B cell (primary cell): ENCODE measurements at regions not wholly inside any gene's neighbourhood (a gene's known extent, or its start where the extent isn't known, plus 50 kb on each side); places are given as distances from the start of the nearest gene placed in this dataset.

Experiments
- CTCF ChIP-seq: fragments of 200-600 bp; IDR thresholded peaks from one replicate; pipeline ENCODE4 v1.8.0; 2022; ENCODE audit warnings: antibody characterized with exemption, mild to moderate bottlenecking
- EZH2 ChIP-seq: IDR thresholded peaks from 2 replicates; pipeline ENCODE4 v1.6.1; 2012; ENCODE audit warnings: borderline replicate concordance, low read depth, mild to moderate bottlenecking, moderate library complexity, low read length; ENCODE audit not compliant: insufficient read depth, poor library complexity, severe bottlenecking

GRCh38 chr12:93252221-93252620, 125.5 kb upstream of the NUDT4 start:
- TF ChIP-seq CTCF: no peak
- TF ChIP-seq EZH2: no peak
